Smooth muscle cell (in vitro differentiated cells): ENCODE measurements at regions not wholly inside any gene's neighbourhood (a gene's known extent, or its start where the extent isn't known, plus 50 kb on each side); places are given as distances from the start of the nearest gene placed in this dataset.

ENCODE experiments used
- DNase-seq: peaks from one replicate; lab custom pipeline; 2025; ENCODE audit not compliant: unreplicated experiment; lab: John Stamatoyannopoulos, UW
- H2AFZ ChIP-seq: fragments of 200-600 bp; sonication (generic); 2 replicates; pipeline ENCODE4 v1.6.0; 2016; ENCODE audit warnings: antibody characterized with exemption, low read depth, mild to moderate bottlenecking
- H3F3A ChIP-seq: fragments of 200-600 bp; sonication (generic); 2 replicates; pipeline ENCODE4 v1.6.0; 2017; ENCODE audit warnings: antibody characterized with exemption, low read depth
- H3K27ac ChIP-seq: fragments of 200-600 bp; sonication (generic); 2 replicates; pipeline ENCODE4 v1.5.1; 2016; ENCODE audit warnings: low read depth, mild to moderate bottlenecking
- H3K27me3 ChIP-seq: fragments of 200-600 bp; sonication (generic); 2 replicates; pipeline ENCODE4 v1.6.1; 2016; ENCODE audit warnings: low read depth, mild to moderate bottlenecking
- H3K36me3 ChIP-seq: fragments of 200-600 bp; sonication (generic); 2 replicates; pipeline ENCODE4 v1.5.1; 2016; ENCODE audit warnings: low read depth
- H3K4me1 ChIP-seq: fragments of 200-600 bp; sonication (generic); 2 replicates; pipeline ENCODE4 v1.5.1; 2016; ENCODE audit warnings: low read depth
- H3K4me2 ChIP-seq: fragments of 200-600 bp; sonication (generic); 2 replicates; pipeline ENCODE4 v1.6.0; 2016; ENCODE audit warnings: mild to moderate bottlenecking
- H3K4me3 ChIP-seq: fragments of 200-600 bp; sonication (generic); 2 replicates; pipeline ENCODE4 v1.5.1; 2016; ENCODE audit warnings: mild to moderate bottlenecking
- H3K79me2 ChIP-seq: fragments of 200-600 bp; sonication (generic); 2 replicates; pipeline ENCODE4 v1.6.0; 2016; ENCODE audit warnings: low read depth, mild to moderate bottlenecking
- H3K9ac ChIP-seq: fragments of 200-600 bp; sonication (generic); 2 replicates; pipeline ENCODE4 v1.6.0; 2016; ENCODE audit warnings: low read depth
- H3K9me3 ChIP-seq: fragments of 200-600 bp; sonication (generic); replicated peaks from 2 replicates; pipeline ENCODE4 v1.5.1; 2016; ENCODE audit warnings: low read depth
- H4K20me1 ChIP-seq: fragments of 200-600 bp; sonication (generic); 2 replicates; pipeline ENCODE4 v1.6.0; 2016; ENCODE audit warnings: low read depth
- WGBS: methylation state at CpG from one replicate; pipeline ENCODE4 v1.1.7; 2016; ENCODE audit warnings: low lambda C conversion rate; 5-methylcytosine and 5-hydroxymethylcytosine counted together
- TF ChIP-seq, protein P1 (sequence below): fragments of 200-600 bp; sonication (generic); IDR thresholded peaks from 2 replicates; pipeline ENCODE4 v1.5.1; 2017; ENCODE audit warnings: borderline replicate concordance, mild to moderate bottlenecking, antibody characterized with exemption; ENCODE audit not compliant: insufficient read depth, poor library complexity, severe bottlenecking

DNA sequence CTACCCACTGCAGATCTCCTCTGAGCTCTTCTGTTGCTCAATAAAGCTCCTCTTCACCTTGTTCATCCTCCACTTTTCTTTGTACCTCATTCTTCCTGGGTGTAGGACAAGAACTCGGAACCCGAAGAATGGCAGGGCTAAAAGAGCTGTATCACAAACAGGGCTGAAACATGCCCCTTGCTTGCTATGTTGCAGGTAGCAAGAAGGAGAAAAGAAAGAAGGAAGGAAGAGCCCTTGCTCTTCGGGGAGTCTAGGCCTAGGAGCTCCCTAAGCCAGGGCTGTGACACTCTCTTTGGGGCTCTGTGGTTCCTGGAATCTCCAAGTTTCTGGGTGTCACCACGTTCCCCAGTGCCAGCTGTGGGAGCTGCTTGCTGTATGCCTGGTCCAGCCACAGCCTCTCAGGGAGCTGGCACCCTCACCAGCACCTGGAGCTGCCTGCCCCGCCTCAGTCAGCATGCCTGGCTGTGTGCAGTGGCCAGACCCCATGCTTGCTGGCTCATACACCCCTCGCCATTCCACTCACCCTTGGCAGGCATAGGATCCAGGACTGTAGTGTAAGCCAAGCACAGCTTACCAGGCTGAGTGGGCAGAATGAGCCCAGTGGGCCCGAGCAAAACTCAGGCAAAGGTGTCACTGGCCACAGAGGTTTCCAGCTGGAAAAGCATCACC is 274.8 kb upstream of the ADRA1B start:
- no peak overlapping the region for H2AFZ ChIP-seq
- H3K9ac ChIP-seq, result no peak overlapping the region
- WGBS, result 96% methylated on average over 7 of the region's 7 CpGs
- H3K27me3 ChIP-seq, result no peaks in the 10 kb centered on the region
- no peak overlapping the region for H3K27ac ChIP-seq
- H3K36me3 ChIP-seq, result no peaks in the 10 kb centered on the region
- H3K79me2 ChIP-seq, result no peaks in the 10 kb centered on the region
- DNase-seq, result no peak
- no peaks in the 10 kb centered on the region for H3K9me3 ChIP-seq
- H3F3A ChIP-seq, result no peaks in the 10 kb centered on the region
- no peak overlapping the region for H3K4me3 ChIP-seq
- no peaks in the 10 kb centered on the region for H4K20me1 ChIP-seq
- H3K4me1 ChIP-seq, result no peaks in the 10 kb centered on the region
- H3K4me2 ChIP-seq, result no peak overlapping the region
- TF ChIP-seq, protein P1, sequence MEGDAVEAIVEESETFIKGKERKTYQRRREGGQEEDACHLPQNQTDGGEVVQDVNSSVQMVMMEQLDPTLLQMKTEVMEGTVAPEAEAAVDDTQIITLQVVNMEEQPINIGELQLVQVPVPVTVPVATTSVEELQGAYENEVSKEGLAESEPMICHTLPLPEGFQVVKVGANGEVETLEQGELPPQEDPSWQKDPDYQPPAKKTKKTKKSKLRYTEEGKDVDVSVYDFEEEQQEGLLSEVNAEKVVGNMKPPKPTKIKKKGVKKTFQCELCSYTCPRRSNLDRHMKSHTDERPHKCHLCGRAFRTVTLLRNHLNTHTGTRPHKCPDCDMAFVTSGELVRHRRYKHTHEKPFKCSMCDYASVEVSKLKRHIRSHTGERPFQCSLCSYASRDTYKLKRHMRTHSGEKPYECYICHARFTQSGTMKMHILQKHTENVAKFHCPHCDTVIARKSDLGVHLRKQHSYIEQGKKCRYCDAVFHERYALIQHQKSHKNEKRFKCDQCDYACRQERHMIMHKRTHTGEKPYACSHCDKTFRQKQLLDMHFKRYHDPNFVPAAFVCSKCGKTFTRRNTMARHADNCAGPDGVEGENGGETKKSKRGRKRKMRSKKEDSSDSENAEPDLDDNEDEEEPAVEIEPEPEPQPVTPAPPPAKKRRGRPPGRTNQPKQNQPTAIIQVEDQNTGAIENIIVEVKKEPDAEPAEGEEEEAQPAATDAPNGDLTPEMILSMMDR, result no peak

DNA sequence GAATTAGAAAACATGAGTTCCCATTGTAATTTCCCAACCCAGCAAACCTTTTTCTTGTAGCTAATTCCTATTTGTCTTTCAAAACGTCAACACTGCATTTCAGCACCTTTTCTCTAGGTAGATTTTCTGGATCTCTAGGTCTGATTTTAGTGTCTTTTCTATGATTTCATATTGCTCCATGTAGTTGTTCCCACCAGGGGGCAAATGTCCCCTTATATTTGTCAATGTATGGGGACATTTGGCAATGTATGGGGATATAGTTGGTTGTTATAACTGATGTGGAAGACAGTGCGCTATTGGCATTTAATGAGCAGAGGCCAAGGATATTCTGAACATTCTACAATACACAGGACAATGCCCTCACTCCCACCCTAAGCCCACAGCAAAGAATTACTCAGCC is 273.9 kb upstream of the ADRA1B start:
- Histone ChIP-seq H4K20me1 (no peaks in the 10 kb centered on the region), H3K4me1 (no peaks in the 10 kb centered on the region), H3K36me3 (no peaks in the 10 kb centered on the region), H3K4me3 (no peak overlapping the region), H3K79me2 (no peaks in the 10 kb centered on the region), H3K27ac (no peak overlapping the region), H3K9me3 (no peaks in the 10 kb centered on the region), H3K4me2 (no peak overlapping the region), H3F3A (no peaks in the 10 kb centered on the region), H3K9ac (no peak overlapping the region), H3K27me3 (no peaks in the 10 kb centered on the region), H2AFZ (no peak overlapping the region)
- TF ChIP-seq, protein P1, result peak; percentile 18
- 91% methylated on average over 2 of the region's 2 CpGs for WGBS
- DNase-seq, result no peak

DNA sequence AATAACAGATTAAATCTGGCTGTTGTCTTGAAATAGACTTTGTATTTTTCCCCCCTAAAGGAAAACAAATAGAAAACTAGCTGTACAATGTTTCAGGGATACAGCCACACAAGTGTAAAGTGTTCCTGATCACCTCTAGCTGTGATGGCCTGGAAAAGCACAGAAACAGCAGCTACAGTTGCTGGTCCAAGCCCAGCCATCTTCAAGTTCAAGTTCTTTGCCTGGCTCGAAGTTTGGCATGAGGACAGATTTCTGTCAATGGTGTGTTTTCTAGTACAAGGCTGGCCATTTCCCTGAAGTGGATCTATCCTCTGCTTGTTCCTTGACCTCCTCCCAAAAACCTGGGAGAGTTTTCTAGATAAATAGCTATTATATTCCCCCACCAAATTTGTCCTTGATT is 272.2 kb upstream of the ADRA1B start:
- Histone ChIP-seq H3K9ac (no peak overlapping the region), H3K9me3 (no peaks in the 10 kb centered on the region), H2AFZ (no peak overlapping the region), H3K36me3 (no peaks in the 10 kb centered on the region), H3K79me2 (no peaks in the 10 kb centered on the region), H4K20me1 (no peaks in the 10 kb centered on the region), H3K4me2 (no peak overlapping the region), H3K27me3 (no peaks in the 10 kb centered on the region), H3K27ac (no peak overlapping the region), H3K4me3 (no peak overlapping the region), H3K4me1 (no peaks in the 10 kb centered on the region), H3F3A (no peaks in the 10 kb centered on the region)
- TF ChIP-seq, protein P1, result no peak
- WGBS, result 84% methylated on average over 1 of the region's 1 CpG
- DNase-seq, result no peak

DNA sequence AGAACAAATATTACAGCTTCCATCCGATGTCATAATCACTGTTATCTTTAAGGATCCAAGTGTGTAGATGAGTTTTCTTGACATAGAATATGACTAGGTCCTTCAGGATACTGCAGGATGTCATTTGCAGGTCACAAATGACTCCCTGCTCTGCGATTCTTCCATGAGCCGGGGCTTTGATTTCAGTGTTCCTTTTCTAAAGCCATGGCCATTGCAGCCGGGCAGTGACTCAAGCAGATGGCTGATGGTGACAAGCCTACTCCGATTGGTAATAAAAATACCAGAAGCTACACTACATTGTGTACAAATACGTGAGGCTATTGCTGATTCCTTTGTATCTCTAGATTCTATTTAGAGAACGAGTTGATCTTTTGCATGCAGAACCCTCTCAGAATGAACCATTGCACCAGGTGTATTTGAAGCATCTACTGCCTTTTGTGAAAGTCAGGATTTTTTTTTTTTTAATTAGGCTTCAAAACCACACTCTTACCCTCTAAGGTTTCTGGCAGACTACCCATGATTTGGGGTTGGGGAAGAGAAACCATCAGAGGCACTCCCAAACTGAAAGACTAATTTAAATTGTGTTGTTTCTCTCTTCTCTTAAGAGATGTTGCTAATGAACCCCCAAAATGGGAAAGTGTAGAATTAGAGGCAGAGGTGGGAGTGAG is 271.0 kb upstream of the ADRA1B start:
- H3K27ac ChIP-seq, result no peak overlapping the region
- TF ChIP-seq, protein P1, result no peak
- no peaks in the 10 kb centered on the region for H4K20me1 ChIP-seq
- no peaks in the 10 kb centered on the region for H3F3A ChIP-seq
- no peaks in the 10 kb centered on the region for H3K79me2 ChIP-seq
- H3K9me3 ChIP-seq, result no peaks in the 10 kb centered on the region
- H3K4me1 ChIP-seq, result no peaks in the 10 kb centered on the region
- no peaks in the 10 kb centered on the region for H3K27me3 ChIP-seq
- DNase-seq, result no peak
- no peak overlapping the region for H3K9ac ChIP-seq
- H3K36me3 ChIP-seq, result no peaks in the 10 kb centered on the region
- no peak overlapping the region for H3K4me3 ChIP-seq
- 37% methylated on average over 7 of the region's 7 CpGs for WGBS
- no peak overlapping the region for H3K4me2 ChIP-seq
- H2AFZ ChIP-seq, result no peak overlapping the region
